ENCODE measurements at regions not wholly inside any gene's neighbourhood (a gene's known extent, or its start where the extent isn't known, plus 50 kb on each side); places are given as distances from the start of the nearest gene placed in this dataset.

- ATAC-seq: no peak
- Histone ChIP-seq H3K9ac (ENCODE audit: control insufficient read depth, insufficient read depth, low read length) (no peak overlapping the region), H3K4me2 (ENCODE audit: control insufficient read depth, insufficient read depth) (no peak overlapping the region), H3K79me2 (ENCODE audit: control insufficient read depth, insufficient read depth, low read length) (no peaks in the 10 kb centered on the region), H3K27me3 (replicated peaks in 1 of 2; ENCODE audit: control insufficient read depth in 2 of 2, insufficient read depth in 2 of 2, low read length in 1 of 2) (no peaks in the 10 kb centered on the region), H4K20me1 (ENCODE audit: control insufficient read depth, insufficient read depth) (no peaks in the 10 kb centered on the region), H2AFZ (ENCODE audit: control insufficient read depth, low read depth, low read length) (no peak overlapping the region), H3K4me3 (no peak overlapping the region), H3K27ac (ENCODE audit: control insufficient read depth, insufficient read depth) (no peak overlapping the region), H3K36me3 (ENCODE audit: control insufficient read depth in 2 of 2, insufficient read depth in 2 of 2, low read length in 1 of 2) (no peaks in the 10 kb centered on the region), H3K9me3 (replicated peaks; ENCODE audit: control insufficient read depth, insufficient read depth, low read length) (no peaks in the 10 kb centered on the region), H3K4me1 (ENCODE audit: control insufficient read depth, insufficient read depth, low read length) (no peaks in the 10 kb centered on the region)
- intact Hi-C loops (cut with micrococcal nuclease; ENCODE audit: unreplicated experiment): no loop called here
- TF ChIP-seq ZNF217 (IDR thresholded peaks at IDR 0.05) (no peak), MYC (IDR thresholded peaks at IDR 0.05; ENCODE audit: insufficient read depth, insufficient read length, insufficient replicate concordance, low read length, severe bottlenecking) (no peak), YBX1 (IDR thresholded peaks at IDR 0.05) (no peak)
- POLR2A ChIA-PET: no interaction called here
- CTCF ChIA-PET: no interaction called here
- in situ Hi-C loops (cut with MboI): no loop called here
- DNase-seq (ENCODE audit: low read depth, low spot score): no peak
- SMC1A ChIA-PET (ENCODE audit: uncharacterized antibody, unreplicated experiment): no interaction called here
- BruUV-seq (replicated peaks): no TSS peak
- RAD21 ChIA-PET (ENCODE audit: unreplicated experiment): no interaction called here
- 33% methylated on average over 3 of the region's 3 CpGs for WGBS (ENCODE audit: insufficient coverage, insufficient replicate concordance, low lambda C conversion rate, missing lambda C conversion rate)
- no peak for FAIRE-seq
These were observed 420.9 kb downstream of the TRIB2 start for GRCh38 chr2:13137679-13138078.

GRCh38 chr2:13141315-13141714 is 424.6 kb downstream of the TRIB2 start:
- Histone ChIP-seq H3K27me3 (replicated peaks in 1 of 2; ENCODE audit: control insufficient read depth in 2 of 2, insufficient read depth in 2 of 2, low read length in 1 of 2) (no peaks in the 10 kb centered on the region), H3K36me3 (ENCODE audit: control insufficient read depth in 2 of 2, insufficient read depth in 2 of 2, low read length in 1 of 2) (no peaks in the 10 kb centered on the region), H2AFZ (ENCODE audit: control insufficient read depth, low read depth, low read length) (no peak overlapping the region), H3K4me1 (ENCODE audit: control insufficient read depth, insufficient read depth, low read length) (no peaks in the 10 kb centered on the region), H3K27ac (ENCODE audit: control insufficient read depth, insufficient read depth) (no peak overlapping the region), H3K9ac (ENCODE audit: control insufficient read depth, insufficient read depth, low read length) (no peak overlapping the region), H3K4me2 (ENCODE audit: control insufficient read depth, insufficient read depth) (no peak overlapping the region), H3K4me3 (no peak overlapping the region), H3K9me3 (replicated peaks; ENCODE audit: control insufficient read depth, insufficient read depth, low read length) (no peaks in the 10 kb centered on the region), H3K79me2 (ENCODE audit: control insufficient read depth, insufficient read depth, low read length) (no peaks in the 10 kb centered on the region), H4K20me1 (ENCODE audit: control insufficient read depth, insufficient read depth) (no peaks in the 10 kb centered on the region)
- ChIA-PET CTCF (interaction anchor here (1.2 kb wide), 1 partner anchor 94 kb away, joined by 4 read pairs; no protein-coding TSS in a partner anchor), POLR2A (no interaction called here), RAD21 (ENCODE audit: unreplicated experiment) (no interaction called here), SMC1A (ENCODE audit: uncharacterized antibody, unreplicated experiment) (no interaction called here)
- intact Hi-C loops (cut with micrococcal nuclease; ENCODE audit: unreplicated experiment): no loop called here
- FAIRE-seq (no peak), ATAC-seq (peak; percentile 57; the same call in 2 of the 3 replicates), DNase-seq (ENCODE audit: low read depth, low spot score) (no peak)
- TF ChIP-seq CUX1 (IDR thresholded peaks at IDR 0.05; ENCODE audit: insufficient replicate concordance, low read depth, low read length): no peak
- TF ChIP-seq NR2C2 (IDR thresholded peaks at IDR 0.05; ENCODE audit: borderline replicate concordance, control insufficient read depth, insufficient read length, low read depth): no peak
- TF ChIP-seq PKNOX1 (IDR thresholded peaks at IDR 0.05): no peak
- in situ Hi-C loops (cut with MboI): no loop called here
- 0% methylated on average over 2 of the region's 2 CpGs for WGBS (ENCODE audit: insufficient coverage, insufficient replicate concordance, low lambda C conversion rate, missing lambda C conversion rate)
- no TSS peak for BruUV-seq (replicated peaks)
